HEK293T (cell line): ENCODE measurements at regions not wholly inside any gene's neighbourhood (a gene's known extent, or its start where the extent isn't known, plus 50 kb on each side); places are given as distances from the start of the nearest gene placed in this dataset.

Experiments
- BHLHE40 ChIP-seq: fragments of 450-650 bp; IDR thresholded peaks from 2 replicates; pipeline ENCODE4 v1.6.1; 2016; ENCODE audit warnings: mild to moderate bottlenecking, moderate library complexity, borderline replicate concordance
- CTBP1 ChIP-seq: fragments of 450-650 bp; IDR thresholded peaks from 2 replicates; pipeline ENCODE4 v1.6.1; 2016; ENCODE audit warnings: borderline replicate concordance
- ELF4 ChIP-seq: fragments of 450-650 bp; IDR thresholded peaks from 2 replicates; pipeline ENCODE4 v1.6.1; 2017; ENCODE audit warnings: antibody characterized with exemption
- FOXM1 ChIP-seq: fragments of 450-650 bp; IDR thresholded peaks from 2 replicates; pipeline ENCODE4 v1.6.1; 2017; ENCODE audit warnings: mild to moderate bottlenecking, borderline replicate concordance
- HDGF ChIP-seq: fragments of 450-650 bp; IDR thresholded peaks from 2 replicates; pipeline ENCODE4 v1.6.1; 2017; ENCODE audit warnings: antibody characterized with exemption, borderline replicate concordance
- SP1 ChIP-seq: fragments of 450-650 bp; IDR thresholded peaks from 2 replicates; pipeline ENCODE4 v1.6.1; 2017
- TARDBP ChIP-seq: fragments of 450-650 bp; IDR thresholded peaks from 2 replicates; pipeline ENCODE4 v1.6.1; 2016
- ZNF384 ChIP-seq: fragments of 450-650 bp; IDR thresholded peaks from 2 replicates; pipeline ENCODE4 v1.6.1; 2016

DNA sequence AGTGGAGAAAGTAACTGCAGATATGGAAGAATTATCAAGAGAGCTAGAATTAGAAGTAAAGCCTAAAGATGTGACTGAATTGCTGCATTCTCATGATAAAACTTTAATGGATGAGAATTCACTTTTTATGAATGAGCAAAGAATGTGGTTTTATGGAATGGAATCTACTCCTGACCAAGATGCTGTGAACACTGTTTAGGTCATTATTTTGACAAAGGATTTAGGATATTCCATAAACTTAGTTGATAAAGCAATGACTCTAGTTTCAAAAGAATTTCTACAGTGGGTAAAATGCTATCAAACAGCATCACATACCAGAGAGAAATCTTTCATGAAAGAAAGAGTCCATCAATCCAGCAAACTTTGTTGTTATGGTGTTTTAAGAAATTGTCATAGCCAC, 1317.7 kb upstream of the ACVR2A start:
- TF ChIP-seq CTBP1, result no peak
- TF ChIP-seq BHLHE40, result no peak
- TF ChIP-seq ELF4, result no peak
- no peak for TF ChIP-seq ZNF384
- no peak for TF ChIP-seq SP1
- no peak for TF ChIP-seq TARDBP
- TF ChIP-seq HDGF, result no peak
- TF ChIP-seq FOXM1, result no peak
